ENCODE measurements at regions not wholly inside any gene's neighbourhood (a gene's known extent, or its start where the extent isn't known, plus 50 kb on each side); places are given as distances from the start of the nearest gene placed in this dataset.
A peak's percentile ranks its signal among the peaks of the same experiment; 100 is the strongest.

DNA sequence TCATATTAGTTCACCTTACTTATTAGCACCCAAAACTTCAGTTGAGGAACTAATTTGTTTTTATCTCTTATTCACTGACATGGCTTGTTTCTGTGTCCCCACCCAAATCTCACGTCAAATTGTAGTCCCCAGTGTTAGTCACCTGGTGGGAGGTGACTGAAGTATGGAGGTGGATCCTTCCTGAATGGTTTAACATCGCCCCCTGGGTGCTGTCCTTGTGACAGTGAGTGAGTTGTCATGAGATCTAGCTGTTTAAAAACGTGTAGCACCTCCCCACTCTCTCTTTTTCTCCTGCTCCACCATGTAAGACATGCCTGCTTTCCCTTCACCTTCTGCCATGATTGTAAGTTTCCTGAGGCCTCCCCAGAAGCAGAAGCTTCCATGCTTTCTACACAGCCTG, 75.0 kb upstream of the HECTD2 start:
- ChIA-PET CTCF (no interaction called here), POLR2A (ENCODE audit: unreplicated experiment) (no interaction called here)
- H3K9me3 ChIP-seq (ENCODE audit: insufficient read depth, low read depth) = no peaks in the 10 kb centered on the region
- no peaks in the 10 kb centered on the region for H3K4me1 ChIP-seq (replicated peaks; ENCODE audit: insufficient read depth)
- H2AFZ ChIP-seq = no peak overlapping the region
- no peaks in the 10 kb centered on the region for H3K36me3 ChIP-seq (ENCODE audit: low read depth)
- no peak overlapping the region for H3K4me3 ChIP-seq
- no peak overlapping the region for H3K27ac ChIP-seq
- H4K20me1 ChIP-seq (ENCODE audit: insufficient read depth) = no peaks in the 10 kb centered on the region
- no TSS peak for BruUV-seq (replicated peaks)
- intact Hi-C loops (cut with micrococcal nuclease; ENCODE audit: unreplicated experiment) = no loop called here
- no peaks in the 10 kb centered on the region for H3K9me2 ChIP-seq (ENCODE audit: insufficient read depth)
- no peaks in the 10 kb centered on the region for H3K79me2 ChIP-seq (ENCODE audit: low read depth)
- H3F3A ChIP-seq (ENCODE audit: insufficient read depth, low read depth) = no peaks in the 10 kb centered on the region
- no peak overlapping the region for H3K4me2 ChIP-seq
- no peak for TF ChIP-seq EZH2 (IDR thresholded peaks at IDR 0.05; ENCODE audit: low read depth)
- TF ChIP-seq, protein P1, sequence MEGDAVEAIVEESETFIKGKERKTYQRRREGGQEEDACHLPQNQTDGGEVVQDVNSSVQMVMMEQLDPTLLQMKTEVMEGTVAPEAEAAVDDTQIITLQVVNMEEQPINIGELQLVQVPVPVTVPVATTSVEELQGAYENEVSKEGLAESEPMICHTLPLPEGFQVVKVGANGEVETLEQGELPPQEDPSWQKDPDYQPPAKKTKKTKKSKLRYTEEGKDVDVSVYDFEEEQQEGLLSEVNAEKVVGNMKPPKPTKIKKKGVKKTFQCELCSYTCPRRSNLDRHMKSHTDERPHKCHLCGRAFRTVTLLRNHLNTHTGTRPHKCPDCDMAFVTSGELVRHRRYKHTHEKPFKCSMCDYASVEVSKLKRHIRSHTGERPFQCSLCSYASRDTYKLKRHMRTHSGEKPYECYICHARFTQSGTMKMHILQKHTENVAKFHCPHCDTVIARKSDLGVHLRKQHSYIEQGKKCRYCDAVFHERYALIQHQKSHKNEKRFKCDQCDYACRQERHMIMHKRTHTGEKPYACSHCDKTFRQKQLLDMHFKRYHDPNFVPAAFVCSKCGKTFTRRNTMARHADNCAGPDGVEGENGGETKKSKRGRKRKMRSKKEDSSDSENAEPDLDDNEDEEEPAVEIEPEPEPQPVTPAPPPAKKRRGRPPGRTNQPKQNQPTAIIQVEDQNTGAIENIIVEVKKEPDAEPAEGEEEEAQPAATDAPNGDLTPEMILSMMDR (conservative IDR thresholded peaks at IDR 0.05) = no peak
- DNase-seq = no peak
- H3K27me3 ChIP-seq (ENCODE audit: insufficient read depth, low read depth) = no peaks in the 10 kb centered on the region

DNA sequence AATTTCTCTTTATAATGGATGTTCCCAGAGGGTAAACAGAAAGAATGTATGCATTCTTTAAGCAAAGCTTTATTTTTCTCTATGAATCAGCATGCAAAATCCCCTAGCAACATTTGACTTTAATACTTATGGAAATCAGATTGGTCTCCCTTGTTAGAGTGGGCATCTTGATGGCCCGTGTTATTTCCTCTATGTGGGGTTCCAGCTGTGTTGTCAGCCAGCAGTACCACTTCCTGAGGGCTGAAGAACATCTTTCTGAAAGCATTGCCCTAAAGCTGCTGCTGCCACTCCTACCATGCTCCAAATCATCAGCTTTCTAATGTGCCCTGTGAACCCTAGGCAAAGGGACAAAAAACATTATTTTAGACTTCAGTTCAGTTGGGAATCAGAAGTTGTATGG, 70.4 kb upstream of the HECTD2 start:
- no TSS peak for BruUV-seq (replicated peaks)
- CTCF ChIA-PET = no interaction called here

DNA sequence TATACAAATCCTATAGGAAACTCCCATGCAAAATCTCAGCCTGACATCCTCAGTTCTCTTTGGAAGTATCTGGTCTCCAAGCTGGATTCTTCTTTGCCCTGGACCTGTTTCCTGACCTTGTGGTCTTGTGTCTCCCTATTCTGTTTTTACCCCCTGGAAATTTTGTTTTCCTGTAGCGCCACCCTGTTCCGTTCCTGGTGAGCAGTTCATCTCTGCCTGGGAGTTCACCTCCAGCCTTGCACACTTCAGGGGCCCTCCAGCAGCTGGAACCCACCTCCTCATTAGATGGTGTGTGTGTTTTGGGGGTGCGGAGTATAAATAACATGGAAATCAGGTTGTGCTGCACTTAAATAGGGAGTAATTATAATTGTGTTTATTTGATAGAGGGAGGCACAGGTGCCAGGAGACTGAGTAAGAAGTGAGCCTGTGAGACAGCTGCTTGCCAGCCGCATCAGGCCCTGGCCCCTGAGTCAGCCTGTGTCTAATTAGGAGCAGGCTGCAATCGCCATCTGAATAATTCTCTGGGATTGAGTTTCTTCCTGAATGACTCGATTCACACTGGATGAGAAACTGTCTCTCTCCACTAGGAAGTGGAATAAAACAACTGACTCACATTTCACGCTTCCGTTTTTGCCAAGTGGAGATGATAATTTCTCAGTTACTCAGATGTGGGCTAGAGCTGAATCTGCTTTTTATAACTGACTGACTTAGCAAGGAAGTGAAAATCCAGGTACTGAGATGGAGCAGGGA, 69.4 kb upstream of the HECTD2 start:
- CTCF ChIA-PET = no interaction called here
- H3K4me1 ChIP-seq (replicated peaks; ENCODE audit: insufficient read depth) = 0 out of 2 replicates have a peak, but pooled peaks cover 6% of the 10 kb centered on the region
- TF ChIP-seq, protein P1 (conservative IDR thresholded peaks at IDR 0.05) = no peak
- no peak for TF ChIP-seq EZH2 (IDR thresholded peaks at IDR 0.05; ENCODE audit: low read depth)
- H3K9me3 ChIP-seq (ENCODE audit: insufficient read depth, low read depth) = no peaks in the 10 kb centered on the region
- no peak overlapping the region for H3K4me3 ChIP-seq
- H3K27me3 ChIP-seq (ENCODE audit: insufficient read depth, low read depth) = no peaks in the 10 kb centered on the region
- no TSS peak for BruUV-seq (replicated peaks)
- DNase-seq = peak; percentile 5 to 57
- no peak overlapping the region for H2AFZ ChIP-seq
- H3K9me2 ChIP-seq (ENCODE audit: insufficient read depth) = no peaks in the 10 kb centered on the region
- H3K27ac ChIP-seq = no peak overlapping the region
- no peaks in the 10 kb centered on the region for H3K79me2 ChIP-seq (ENCODE audit: low read depth)
- intact Hi-C loops (cut with micrococcal nuclease; ENCODE audit: unreplicated experiment) = no loop called here
- no peaks in the 10 kb centered on the region for H3F3A ChIP-seq (ENCODE audit: insufficient read depth, low read depth)
- no peak overlapping the region for H3K4me2 ChIP-seq
- POLR2A ChIA-PET (ENCODE audit: unreplicated experiment) = interaction anchor here (0.6 kb wide), 1 partner anchor 276 kb away, joined by 3 read pairs; no protein-coding TSS in a partner anchor
- no peaks in the 10 kb centered on the region for H3K36me3 ChIP-seq (ENCODE audit: low read depth)
- H4K20me1 ChIP-seq (ENCODE audit: insufficient read depth) = no peaks in the 10 kb centered on the region

More for the DNA sequence above, 70.4 kb upstream of the HECTD2 start:
- H3K27ac ChIP-seq = no peak overlapping the region
- no peaks in the 10 kb centered on the region for H3K36me3 ChIP-seq (ENCODE audit: low read depth)
- H2AFZ ChIP-seq = no peak overlapping the region
- DNase-seq = no peak
- H3K4me1 ChIP-seq (replicated peaks; ENCODE audit: insufficient read depth) = 0 out of 2 replicates have a peak, but pooled peaks cover 6% of the 10 kb centered on the region
- intact Hi-C loops (cut with micrococcal nuclease; ENCODE audit: unreplicated experiment) = no loop called here
- TF ChIP-seq, protein P1 (conservative IDR thresholded peaks at IDR 0.05) = no peak
- TF ChIP-seq EZH2 (IDR thresholded peaks at IDR 0.05; ENCODE audit: low read depth) = no peak
- POLR2A ChIA-PET (ENCODE audit: unreplicated experiment) = no interaction called here
- H3F3A ChIP-seq (ENCODE audit: insufficient read depth, low read depth) = no peaks in the 10 kb centered on the region
- H3K4me3 ChIP-seq = no peak overlapping the region
- no peaks in the 10 kb centered on the region for H3K79me2 ChIP-seq (ENCODE audit: low read depth)
- no peaks in the 10 kb centered on the region for H4K20me1 ChIP-seq (ENCODE audit: insufficient read depth)
- no peak overlapping the region for H3K4me2 ChIP-seq
- no peaks in the 10 kb centered on the region for H3K9me2 ChIP-seq (ENCODE audit: insufficient read depth)
- no peaks in the 10 kb centered on the region for H3K9me3 ChIP-seq (ENCODE audit: insufficient read depth, low read depth)
- no peaks in the 10 kb centered on the region for H3K27me3 ChIP-seq (ENCODE audit: insufficient read depth, low read depth)
